AG04449 (cell line): ENCODE measurements at regions not wholly inside any gene's neighbourhood (a gene's known extent, or its start where the extent isn't known, plus 50 kb on each side); places are given as distances from the start of the nearest gene placed in this dataset.

Experiments used
- CTCF ChIA-PET: fragments of 350-600 bp; formaldehyde crosslinking; extraction: SDS; loops from one replicate; lab custom pipeline; 2021; ENCODE audit warnings: antibody characterized with exemption; lab: Yijun Ruan, JAX
- POLR2A ChIA-PET: fragments of 400-600, 350-600 bp; formaldehyde crosslinking; extraction: SDS; loops from one replicate; lab custom pipeline; 2020; ENCODE audit warnings: antibody characterized with exemption, inconsistent platforms; lab: Yijun Ruan, JAX
- DNase-seq: peaks from one replicate; pipeline ENCODE4 v3.0.0-alpha.2; 2010; ENCODE audit warnings: low read depth, low spot score
- H3K4me3 ChIP-seq: 2 replicates; pipeline ENCODE4 v1.5.1; 2011; ENCODE audit warnings: low read depth, mild to moderate bottlenecking, control low read depth, low read length
- CTCF ChIP-seq: IDR thresholded peaks from one replicate; pipeline ENCODE4 v1.5.1; 2011; ENCODE audit warnings: mild to moderate bottlenecking, moderate library complexity, low read length, control low read depth, inconsistent platforms; ENCODE audit not compliant: insufficient read depth; ENCODE audit errors: missing control alignments

- POLR2A ChIA-PET = no interaction called here
- no peak for DNase-seq
- H3K4me3 ChIP-seq = no peak overlapping the region
- CTCF ChIA-PET = no interaction called here
- no peak for TF ChIP-seq CTCF
Measured at GRCh38 chr18:39241534-39241933, 1675.9 kb upstream of the CELF4 start.

GRCh38 chr18:39238981-39239660, 1673.5 kb upstream of the CELF4 start:
- H3K4me3 ChIP-seq = no peak overlapping the region
- DNase-seq = no peak
- no peak for TF ChIP-seq CTCF
- ChIA-PET CTCF (no interaction called here), POLR2A (no interaction called here)

- POLR2A ChIA-PET = no interaction called here
- DNase-seq = no peak
- no peak overlapping the region for H3K4me3 ChIP-seq
- CTCF ChIA-PET = no interaction called here
- TF ChIP-seq CTCF = no peak
Measured at GRCh38 chr18:39235118-39235719, 1669.6 kb upstream of the CELF4 start.

- CTCF ChIA-PET = no interaction called here
- no peak overlapping the region for H3K4me3 ChIP-seq
- DNase-seq = no peak
- TF ChIP-seq CTCF = no peak
- POLR2A ChIA-PET = no interaction called here
Measured at GRCh38 chr18:39232937-39233336, 1667.3 kb upstream of the CELF4 start.

GRCh38 chr18:39232490-39232889, 1666.9 kb upstream of the CELF4 start:
- POLR2A ChIA-PET = no interaction called here
- DNase-seq = no peak

More at GRCh38 chr18:39232490-39232889, 1666.9 kb upstream of the CELF4 start:
- no peak for TF ChIP-seq CTCF
- no peak overlapping the region for H3K4me3 ChIP-seq
- CTCF ChIA-PET = no interaction called here
